ENCODE measurements at regions not wholly inside any gene's neighbourhood (a gene's known extent, or its start where the extent isn't known, plus 50 kb on each side); places are given as distances from the start of the nearest gene placed in this dataset.

- TF ChIP-seq CTCF (IDR thresholded peaks at IDR 0.05 in 2 of 3, conservative IDR thresholded peaks at IDR 0.05 in 1 of 3; ENCODE audit: borderline replicate concordance in 1 of 3, insufficient read depth in 1 of 3, low read depth in 2 of 3, low read length in 2 of 3) (no peak), POLR2A (IDR thresholded peaks at IDR 0.05; ENCODE audit: borderline replicate concordance, extremely low read depth, insufficient read depth, insufficient read length) (no peak), EZH2 (IDR thresholded peaks at IDR 0.05) (no peak), POLR2AphosphoS5 (IDR thresholded peaks at IDR 0.05; ENCODE audit: low read depth, low read length) (no peak), RAD21 (IDR thresholded peaks at IDR 0.05; ENCODE audit: low read depth) (no peak), EZH2phosphoT487 (IDR thresholded peaks at IDR 0.05; ENCODE audit: borderline replicate concordance) (no peak), ZNF274 (IDR thresholded peaks at IDR 0.05; ENCODE audit: low read depth, low read length) (no peak), ZFX (IDR thresholded peaks at IDR 0.05) (no peak), SP1 (IDR thresholded peaks at IDR 0.05; ENCODE audit: low read depth) (no peak), JUND (IDR thresholded peaks at IDR 0.05) (no peak)
Observed at GRCh38 chr3:64829331-64829730, 141.5 kb upstream of the ADAMTS9 start.
